Gastroesophageal sphincter (tissue), 3 donors: ENCODE measurements at regions not wholly inside any gene's neighbourhood (a gene's known extent, or its start where the extent isn't known, plus 50 kb on each side); places are given as distances from the start of the nearest gene placed in this dataset.

Experiments used
- EP300 ChIP-seq: sonication (generic); formaldehyde crosslinking; IDR thresholded peaks from one replicate; pipeline ENCODE4 v1.6.1; 2017; ENCODE audit warnings: antibody characterized with exemption, mild to moderate bottlenecking
- TF ChIP-seq, protein P1 (sequence below), 4 experiments: fragments of 200-600 bp in 2 of 4; fragments of 450-650 bp in 2 of 4; sonication (generic) in 1 of 4; IDR thresholded peaks; one replicate each; pipeline ENCODE4 v1.5.1; 2017 to 2019; ENCODE audit warnings: antibody characterized with exemption in 4 of 4, mild to moderate bottlenecking in 2 of 4, moderate library complexity in 2 of 4

DNA sequence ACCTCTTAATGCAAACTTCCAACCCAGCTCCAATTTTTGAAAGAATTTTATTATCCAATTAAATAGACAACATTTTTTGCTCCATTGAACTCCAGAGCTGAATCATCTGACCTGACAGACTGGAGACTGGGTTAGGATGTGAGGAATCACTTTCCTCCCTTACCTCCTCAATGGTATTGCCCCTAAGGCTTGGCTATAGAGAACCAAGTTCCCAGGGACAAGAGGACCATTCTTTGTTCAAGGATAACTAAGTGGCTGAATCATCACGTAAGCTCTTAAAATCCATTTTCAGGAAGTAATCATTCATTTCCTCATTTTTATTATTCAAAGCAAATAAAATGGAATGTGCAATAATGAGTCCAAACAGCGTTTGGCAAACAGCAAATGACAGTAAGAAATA is 335.1 kb downstream of the GATA3 start:
- TF ChIP-seq EP300, result no peak
- TF ChIP-seq, protein P1, sequence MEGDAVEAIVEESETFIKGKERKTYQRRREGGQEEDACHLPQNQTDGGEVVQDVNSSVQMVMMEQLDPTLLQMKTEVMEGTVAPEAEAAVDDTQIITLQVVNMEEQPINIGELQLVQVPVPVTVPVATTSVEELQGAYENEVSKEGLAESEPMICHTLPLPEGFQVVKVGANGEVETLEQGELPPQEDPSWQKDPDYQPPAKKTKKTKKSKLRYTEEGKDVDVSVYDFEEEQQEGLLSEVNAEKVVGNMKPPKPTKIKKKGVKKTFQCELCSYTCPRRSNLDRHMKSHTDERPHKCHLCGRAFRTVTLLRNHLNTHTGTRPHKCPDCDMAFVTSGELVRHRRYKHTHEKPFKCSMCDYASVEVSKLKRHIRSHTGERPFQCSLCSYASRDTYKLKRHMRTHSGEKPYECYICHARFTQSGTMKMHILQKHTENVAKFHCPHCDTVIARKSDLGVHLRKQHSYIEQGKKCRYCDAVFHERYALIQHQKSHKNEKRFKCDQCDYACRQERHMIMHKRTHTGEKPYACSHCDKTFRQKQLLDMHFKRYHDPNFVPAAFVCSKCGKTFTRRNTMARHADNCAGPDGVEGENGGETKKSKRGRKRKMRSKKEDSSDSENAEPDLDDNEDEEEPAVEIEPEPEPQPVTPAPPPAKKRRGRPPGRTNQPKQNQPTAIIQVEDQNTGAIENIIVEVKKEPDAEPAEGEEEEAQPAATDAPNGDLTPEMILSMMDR (IDR thresholded peaks at IDR 0.05), result no peak
